PC-9 (cell line): ENCODE measurements at regions not wholly inside any gene's neighbourhood (a gene's known extent, or its start where the extent isn't known, plus 50 kb on each side); places are given as distances from the start of the nearest gene placed in this dataset.

Source experiments
- BruUV-seq: library from RNA; stranded (reverse); fragments of 400-500 nt; replicated peaks from 2 replicates; lab custom pipeline; 2021; lab: Mats Ljungman, UMichigan
- CTCF ChIA-PET: fragments of 300-600 bp; sonication (Branson Sonifier 250); formaldehyde crosslinking; loops from one replicate; lab custom pipeline; 2022; ENCODE audit warnings: antibody characterized with exemption; lab: Charles Lee
- POLR2A ChIA-PET: fragments of 300-600 bp; sonication (Branson Sonifier 250); formaldehyde crosslinking; loops from one replicate; lab custom pipeline; 2022; ENCODE audit warnings: antibody characterized with exemption; ENCODE audit not compliant: unreplicated experiment; lab: Charles Lee
- DNase-seq, 2 experiments: peaks; one replicate each; pipeline versions ENCODE4 v3.0.0 to v3.0.0-alpha.2; 2015 to 2022; ENCODE audit warnings: mixed read lengths in 1 of 2
- H2AFZ ChIP-seq: fragments of 200-600 bp; sonication (generic); 2 replicates; pipeline ENCODE4 v1.8.1; 2017; ENCODE audit warnings: antibody characterized with exemption
- H3F3A ChIP-seq: fragments of 200-600 bp; sonication (generic); 2 replicates; pipeline ENCODE4 v1.8.1; 2017; ENCODE audit warnings: antibody characterized with exemption, mild to moderate bottlenecking, low read depth; ENCODE audit not compliant: insufficient read depth
- H3K27ac ChIP-seq: fragments of 200-600 bp; sonication (generic); 2 replicates; pipeline ENCODE4 v1.6.1; 2016; ENCODE audit warnings: mixed run types
- H3K27me3 ChIP-seq: fragments of 200-600 bp; sonication (generic); 2 replicates; pipeline ENCODE4 v1.6.1; 2016; ENCODE audit warnings: low read depth, mixed run types; ENCODE audit not compliant: insufficient read depth
- H3K36me3 ChIP-seq: fragments of 200-600 bp; sonication (generic); 2 replicates; pipeline ENCODE4 v1.6.1; 2016; ENCODE audit warnings: low read depth, mixed run types
- H3K4me1 ChIP-seq: fragments of 200-600 bp; sonication (generic); replicated peaks from 2 replicates; pipeline ENCODE4 v1.6.1; 2016; ENCODE audit warnings: mixed run types; ENCODE audit not compliant: insufficient read depth
- H3K4me2 ChIP-seq: fragments of 200-600 bp; sonication (generic); 2 replicates; pipeline ENCODE4 v1.6.1; 2017; ENCODE audit warnings: mixed run types
- H3K4me3 ChIP-seq: fragments of 200-600 bp; sonication (generic); 2 replicates; pipeline ENCODE4 v1.6.1; 2016; ENCODE audit warnings: mixed run types
- H3K79me2 ChIP-seq: fragments of 200-600 bp; sonication (generic); 2 replicates; pipeline ENCODE4 v1.6.1; 2017; ENCODE audit warnings: low read depth, mixed run types
- H3K9me2 ChIP-seq: fragments of 200-600 bp; sonication (generic); 2 replicates; pipeline ENCODE4 v1.8.1; 2017; ENCODE audit warnings: mild to moderate bottlenecking; ENCODE audit not compliant: insufficient read depth
- H3K9me3 ChIP-seq: fragments of 200-600 bp; sonication (generic); 2 replicates; pipeline ENCODE4 v1.8.1; 2016; ENCODE audit warnings: low read depth; ENCODE audit not compliant: insufficient read depth
- H4K20me1 ChIP-seq: fragments of 200-600 bp; sonication (generic); 2 replicates; pipeline ENCODE4 v1.8.1; 2017; ENCODE audit not compliant: insufficient read depth
- CTCF ChIP-seq: fragments of 200-600 bp; sonication (generic); conservative IDR thresholded peaks from 2 replicates; pipeline ENCODE4 v1.6.1; 2017; ENCODE audit warnings: mixed run types, antibody characterized with exemption, mild to moderate bottlenecking, moderate library complexity
- EZH2 ChIP-seq: fragments of 200-600 bp; sonication (generic); IDR thresholded peaks from 2 replicates; pipeline ENCODE4 v1.8.0; 2017; ENCODE audit warnings: antibody characterized with exemption, low read depth
- intact Hi-C: fragments of 100-400 bp; cut with micrococcal nuclease; formaldehyde crosslinking; loops from one replicate; pipeline ENCODE4 v1.10.0; 2022; ENCODE audit not compliant: unreplicated experiment

DNA sequence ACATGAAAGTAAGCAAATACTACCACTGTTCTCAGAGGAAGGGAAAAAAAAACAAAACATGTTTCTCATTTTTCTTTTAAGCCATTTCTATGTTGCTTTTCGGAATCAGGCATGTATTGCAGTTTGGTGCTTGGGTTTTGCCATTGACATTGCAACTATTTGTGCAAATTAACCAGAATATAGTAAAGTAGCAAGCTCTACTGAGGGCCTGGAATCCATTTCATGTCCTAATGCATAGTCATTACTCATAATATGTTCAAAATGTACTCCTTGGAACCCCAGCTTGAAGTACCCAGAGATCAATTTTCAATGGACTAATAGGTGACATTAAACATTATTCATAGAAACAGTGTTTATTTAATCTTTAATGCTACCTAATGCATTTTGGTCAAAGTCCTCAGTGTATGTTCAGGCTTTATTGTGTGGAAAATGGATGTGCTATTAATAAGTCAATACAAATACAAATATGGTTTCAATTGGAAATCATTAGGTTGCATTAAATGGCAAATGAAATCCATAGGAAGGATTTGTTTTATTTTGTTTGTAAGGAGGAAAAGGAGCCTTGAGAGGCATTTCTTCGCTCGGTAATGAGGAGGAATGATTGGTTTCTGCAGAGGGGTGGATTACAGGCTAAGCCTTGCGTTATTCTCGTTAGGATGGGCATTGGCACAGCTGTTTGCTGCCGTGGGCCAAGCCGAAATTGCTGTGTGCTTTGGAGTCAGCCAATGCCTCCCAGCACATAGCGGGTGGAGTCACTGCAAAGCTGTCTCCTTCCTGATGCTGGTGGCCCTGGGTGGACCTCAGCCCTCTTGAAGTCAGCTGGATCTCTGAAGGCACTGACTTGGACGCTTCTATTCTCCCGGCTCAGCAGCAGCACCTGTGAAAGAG is 56.4 kb downstream of the MYCN start:
- no peaks in the 10 kb centered on the region for H3K36me3 ChIP-seq
- TF ChIP-seq EZH2, result no peak
- no peak for TF ChIP-seq CTCF
- H3K4me2 ChIP-seq, result no peak overlapping the region
- H4K20me1 ChIP-seq, result no peaks in the 10 kb centered on the region
- no peak overlapping the region for H3K27ac ChIP-seq
- H3K79me2 ChIP-seq, result no peaks in the 10 kb centered on the region
- H2AFZ ChIP-seq, result no peak overlapping the region
- no peaks in the 10 kb centered on the region for H3K4me1 ChIP-seq
- intact Hi-C loops, result no loop called here
- H3K4me3 ChIP-seq, result no peak overlapping the region
- CTCF ChIA-PET, result no interaction called here
- no peaks in the 10 kb centered on the region for H3F3A ChIP-seq
- no peaks in the 10 kb centered on the region for H3K9me3 ChIP-seq
- no peaks in the 10 kb centered on the region for H3K9me2 ChIP-seq
- peaks cover 86% of the 10 kb centered on the region for H3K27me3 ChIP-seq
- DNase-seq, result no peak
- POLR2A ChIA-PET, result no interaction called here
- no TSS peak for BruUV-seq
